H1 (cell line): ENCODE measurements at regions not wholly inside any gene's neighbourhood (a gene's known extent, or its start where the extent isn't known, plus 50 kb on each side); places are given as distances from the start of the nearest gene placed in this dataset.

Experiments
- CTCF ChIA-PET: fragments of 300-600 bp; sonication (Branson Sonifier 250); formaldehyde crosslinking; loops from one replicate; lab custom pipeline; 2021; ENCODE audit not compliant: partially characterized antibody; lab: Charles Lee
- POLR2A ChIA-PET: fragments of 300-600 bp; sonication (Branson Sonifier 250); formaldehyde crosslinking; loops from one replicate; lab custom pipeline; 2021; ENCODE audit warnings: inconsistent platforms; ENCODE audit not compliant: partially characterized antibody; lab: Charles Lee
- DNase-seq, 2 experiments: peaks; one replicate each; pipeline versions ENCODE4 v3.0.0 to v3.0.0-alpha.2; 2010 to 2022; ENCODE audit warnings: low spot score in 2 of 2, low read depth in 1 of 2, mixed read lengths in 1 of 2
- FAIRE-seq: peaks from 2 replicates; lab custom pipeline; 2011; peaks lifted over from hg19 to GRCh38; lab: Jason Lieb, UNC
- H2AFZ ChIP-seq: 2 replicates; pipeline ENCODE4 v1.8.1; 2012; ENCODE audit warnings: low read length, inconsistent platforms
- H2AK5ac ChIP-seq: 2 replicates; pipeline ENCODE4 v1.6.1; 2013; ENCODE audit warnings: low read depth, low read length
- H2BK120ac ChIP-seq: replicated peaks from 2 replicates; pipeline ENCODE3; 2013; ENCODE audit warnings: low read depth, low read length, inconsistent platforms
- H2BK12ac ChIP-seq: 2 replicates; pipeline ENCODE4 v1.6.1; 2013; ENCODE audit warnings: low read depth, low read length
- H2BK15ac ChIP-seq: 2 replicates; pipeline ENCODE4 v1.6.1; 2013; ENCODE audit warnings: low read length
- H2BK20ac ChIP-seq: 2 replicates; pipeline ENCODE4 v1.6.1; 2013; ENCODE audit warnings: low read length
- H2BK5ac ChIP-seq: 2 replicates; pipeline ENCODE4 v1.6.1; 2013; ENCODE audit warnings: low read depth, low read length
- H3K14ac ChIP-seq: 2 replicates; pipeline ENCODE4 v1.6.1; 2013; ENCODE audit warnings: inconsistent platforms; ENCODE audit not compliant: insufficient read length
- H3K18ac ChIP-seq: 2 replicates; pipeline ENCODE4 v1.6.1; 2013; ENCODE audit warnings: low read length; ENCODE audit errors: extremely low read depth
- H3K23ac ChIP-seq: 2 replicates; pipeline ENCODE4 v1.6.1; 2013; ENCODE audit warnings: inconsistent platforms; ENCODE audit not compliant: insufficient read length
- H3K23me2 ChIP-seq: 2 replicates; pipeline ENCODE4 v1.6.1; 2013; ENCODE audit warnings: low read depth, low read length
- H3K27ac ChIP-seq: 2 replicates; pipeline ENCODE4 v1.6.1; 2011; ENCODE audit warnings: low read depth, low read length, inconsistent platforms
- H3K27me3 ChIP-seq, 4 experiments: replicated peaks in 1 of 4; 1 replicate in 1 of 4; 2 replicates in 3 of 4; pipeline versions ENCODE4 v1.6.1 to v1.8.1; 2011 to 2013; ENCODE audit warnings: low read length in 3 of 4, mild to moderate bottlenecking in 3 of 4, inconsistent platforms in 2 of 4, mixed read lengths in 2 of 4, moderate library complexity in 1 of 4; ENCODE audit not compliant: control insufficient read depth in 3 of 4, insufficient read depth in 3 of 4; ENCODE audit errors: extremely low read depth in 1 of 4
- H3K36me3 ChIP-seq, 4 experiments: 2 replicates each; pipeline versions ENCODE4 v1.6.1 to v1.8.1; 2011 to 2013; ENCODE audit warnings: mild to moderate bottlenecking in 4 of 4, low read length in 3 of 4, moderate library complexity in 2 of 4, control low read depth in 1 of 4, inconsistent platforms in 1 of 4; ENCODE audit not compliant: insufficient read depth in 4 of 4, control insufficient read depth in 2 of 4
- H3K4ac ChIP-seq: replicated peaks from 2 replicates; pipeline ENCODE3; 2013; ENCODE audit warnings: low read length, low read depth, mixed read lengths, inconsistent platforms; ENCODE audit not compliant: insufficient read length
- H3K4me1 ChIP-seq, 4 experiments: replicated peaks in 1 of 4; 1 replicate in 1 of 4; 2 replicates in 3 of 4; pipeline versions ENCODE4 v1.6.1 to v1.8.1; 2011 to 2013; ENCODE audit warnings: low read length in 3 of 4, inconsistent platforms in 2 of 4, mixed read lengths in 1 of 4; ENCODE audit not compliant: insufficient read depth in 4 of 4, control insufficient read depth in 3 of 4
- H3K4me2 ChIP-seq, 2 experiments: 2 replicates each; pipeline versions ENCODE4 v1.6.1 to v1.8.1; 2011 to 2013; ENCODE audit warnings: low read depth in 2 of 2, low read length in 2 of 2, control low read depth in 1 of 2, inconsistent platforms in 1 of 2, mild to moderate bottlenecking in 1 of 2; ENCODE audit not compliant: insufficient read depth in 1 of 2
- H3K4me3 ChIP-seq, 4 experiments: fragments of 200-600, 300-600 bp in 1 of 4; sonication (generic), shearing (Covaris generic), sonication (Bioruptor Twin) in 1 of 4; 2 replicates each; pipeline versions ENCODE4 v1.5.1 to v1.8.1; 2011 to 2016; ENCODE audit warnings: low read length in 4 of 4, low read depth in 3 of 4, control low read depth in 2 of 4, inconsistent platforms in 2 of 4, mild to moderate bottlenecking in 2 of 4, mixed read lengths in 1 of 4, moderate library complexity in 1 of 4; ENCODE audit not compliant: insufficient read depth in 2 of 4; ENCODE audit errors: extremely low read depth in 1 of 4
- H3K56ac ChIP-seq: replicated peaks from 2 replicates; pipeline ENCODE3; 2013; ENCODE audit warnings: low read depth, mild to moderate bottlenecking, mixed read lengths, low read length, inconsistent platforms; ENCODE audit not compliant: insufficient read length
- H3K79me1 ChIP-seq: 2 replicates; pipeline ENCODE4 v1.6.1; 2013; ENCODE audit warnings: low read depth, low read length, control low read depth
- H3K79me2 ChIP-seq, 2 experiments: 2 replicates each; pipeline versions ENCODE4 v1.6.1 to v1.8.1; 2012 to 2013; ENCODE audit warnings: low read length in 2 of 2, mild to moderate bottlenecking in 2 of 2, inconsistent platforms in 1 of 2; ENCODE audit not compliant: insufficient read depth in 2 of 2, control insufficient read depth in 1 of 2
- H3K9ac ChIP-seq, 4 experiments: replicated peaks in 1 of 4; 1 replicate in 1 of 4; 2 replicates in 3 of 4; pipeline versions ENCODE4 v1.6.1 to v1.8.1; 2011 to 2013; ENCODE audit warnings: low read depth in 3 of 4, low read length in 3 of 4, control low read depth in 2 of 4, mild to moderate bottlenecking in 2 of 4, moderate library complexity in 2 of 4, inconsistent platforms in 1 of 4; ENCODE audit errors: extremely low read depth in 1 of 4
- H3K9me3 ChIP-seq, 2 experiments: 2 replicates each; pipeline versions ENCODE4 v1.6.1 to v1.8.1; 2012 to 2013; ENCODE audit warnings: mild to moderate bottlenecking in 2 of 2, moderate library complexity in 2 of 2, control low read depth in 1 of 2, inconsistent platforms in 1 of 2, low read depth in 1 of 2, low read length in 1 of 2, mixed read lengths in 1 of 2; ENCODE audit not compliant: insufficient read depth in 2 of 2
- H4K20me1 ChIP-seq, 2 experiments: replicated peaks in 1 of 2; 2 replicates each; pipeline versions ENCODE3 to v1.8.1; 2011 to 2013; ENCODE audit warnings: inconsistent platforms in 2 of 2, low read length in 2 of 2, mild to moderate bottlenecking in 1 of 2; ENCODE audit not compliant: insufficient read depth in 2 of 2, control insufficient read depth in 1 of 2
- H4K5ac ChIP-seq: 2 replicates; pipeline ENCODE4 v1.6.1; 2013; ENCODE audit warnings: low read length, low read depth, mixed read lengths, inconsistent platforms; ENCODE audit not compliant: insufficient read length
- H4K8ac ChIP-seq: 2 replicates; pipeline ENCODE4 v1.8.0; 2013; ENCODE audit warnings: mild to moderate bottlenecking, moderate library complexity, low read length, inconsistent platforms; ENCODE audit not compliant: insufficient read depth; ENCODE audit errors: extremely low read depth
- H4K91ac ChIP-seq: replicated peaks from 2 replicates; pipeline ENCODE3; 2013; ENCODE audit warnings: low read length, mixed read lengths, inconsistent platforms; ENCODE audit not compliant: insufficient read length
- KDM1A ChIP-seq: fragments of 200-600, 300-600 bp; sonication (generic); IDR thresholded peaks from 2 replicates; pipeline ENCODE4 v1.7.1; 2016; ENCODE audit warnings: mild to moderate bottlenecking, low read length, borderline replicate concordance
- NANOG ChIP-seq: IDR thresholded peaks from 2 replicates; pipeline ENCODE4 v1.6.1; 2011; ENCODE audit warnings: low read length, low read depth, mild to moderate bottlenecking, inconsistent platforms; ENCODE audit not compliant: insufficient read depth, poor library complexity, severe bottlenecking
- POU5F1 ChIP-seq: IDR thresholded peaks from 2 replicates; pipeline ENCODE4 v1.6.1; 2011; ENCODE audit warnings: low read depth, mild to moderate bottlenecking, low read length, moderate library complexity
- SUZ12 ChIP-seq: fragments of 200-600 bp; sonication (generic); IDR thresholded peaks from 2 replicates; pipeline ENCODE4 v1.6.1; 2012; ENCODE audit warnings: mild to moderate bottlenecking, inconsistent platforms, low read length, moderate library complexity, mixed read lengths
- TCF12 ChIP-seq: IDR thresholded peaks from 2 replicates; pipeline ENCODE4 v1.6.1; 2011; ENCODE audit warnings: low read depth, mild to moderate bottlenecking, low read length
- WGBS, 2 experiments: shearing (Covaris generic) in 1 of 2; methylation state at CpG; one replicate each; pipeline versions ENCODE4 v1.1.6 to v1.1.7; 2013 to 2015; ENCODE audit warnings: low lambda C conversion rate in 2 of 2, mixed read lengths in 2 of 2, inconsistent platforms in 1 of 2, low coverage in 1 of 2, missing lambda C conversion rate in 1 of 2; ENCODE audit not compliant: insufficient replicate concordance in 2 of 2, insufficient coverage in 1 of 2, insufficient read length in 1 of 2; ENCODE audit errors: extremely low coverage in 1 of 2, missing lambda C conversion rate in 1 of 2; 5-methylcytosine and 5-hydroxymethylcytosine counted together

DNA sequence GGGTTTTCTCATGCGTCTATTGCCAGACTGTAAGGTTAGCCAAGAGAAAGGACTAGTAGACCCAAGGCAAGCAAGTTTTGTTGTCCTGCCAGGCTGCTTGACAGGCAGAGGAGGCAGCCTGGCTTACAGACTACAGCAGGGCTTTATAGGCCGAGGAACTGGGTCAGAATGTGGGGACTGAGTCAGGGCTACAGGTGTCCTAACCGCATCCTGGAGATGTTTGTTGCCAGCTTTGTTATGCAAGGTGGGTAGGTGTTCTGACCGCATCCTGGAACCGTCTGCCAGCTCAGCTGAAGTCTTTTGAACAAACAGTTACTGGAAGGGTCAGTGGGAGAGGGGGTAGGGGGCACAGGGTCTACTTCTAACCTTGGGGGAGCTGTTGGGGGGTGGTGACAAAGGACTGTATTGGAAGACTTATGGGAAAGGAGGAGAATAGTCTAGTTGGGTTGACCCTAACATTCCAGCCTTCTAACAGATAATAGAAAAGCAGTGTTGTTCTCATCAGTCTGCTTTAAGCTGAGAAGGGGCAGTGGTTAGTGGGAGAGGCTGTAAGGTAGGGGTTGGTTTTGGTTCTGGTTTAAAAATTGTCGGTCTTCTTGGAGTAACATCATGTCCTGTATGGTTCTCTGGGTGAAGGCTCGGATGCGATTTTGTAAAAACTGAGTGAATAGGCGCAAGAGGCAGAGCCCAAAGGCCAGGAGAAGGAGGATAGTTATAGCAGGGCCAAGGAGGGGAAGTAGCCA, 913.8 kb upstream of the SLITRK5 start:
- no peak overlapping the region for H2BK20ac ChIP-seq
- CTCF ChIA-PET = interaction anchor here (2.5 kb wide), 1 partner anchor 15 kb away, joined by 8 read pairs; no protein-coding TSS in a partner anchor

More for the DNA sequence above, 913.8 kb upstream of the SLITRK5 start:
- no peaks in the 10 kb centered on the region for H3K27me3 ChIP-seq
- H3K27ac ChIP-seq = no peak overlapping the region
- H3K23ac ChIP-seq = no peak overlapping the region
- no peaks in the 10 kb centered on the region for H3K79me1 ChIP-seq
- FAIRE-seq (no peak), DNase-seq (peak; percentile 31 to 45)
- H3K4me2 ChIP-seq = no peak overlapping the region
- H3K4me3 ChIP-seq = no peak overlapping the region
- no peaks in the 10 kb centered on the region for H3K36me3 ChIP-seq
- H4K91ac ChIP-seq = no peak overlapping the region
- no peak overlapping the region for H3K4ac ChIP-seq
- no peaks in the 10 kb centered on the region for H3K9me3 ChIP-seq
- H3K9ac ChIP-seq = no peak overlapping the region
- no peak overlapping the region for H3K56ac ChIP-seq
- H3K14ac ChIP-seq = no peak overlapping the region
- no peak overlapping the region for H2BK120ac ChIP-seq
- 78% methylated on average over 9 of the region's 9 CpGs; no CpG with 5 or more reads in 1 of the 2 experiments for WGBS, 2 experiments
- H4K8ac ChIP-seq = no peak overlapping the region
- H4K20me1 ChIP-seq = no peaks in the 10 kb centered on the region
- no peaks in the 10 kb centered on the region for H3K23me2 ChIP-seq
- no peak overlapping the region for H2BK12ac ChIP-seq
- H4K5ac ChIP-seq = no peak overlapping the region
- no peak overlapping the region for H2AK5ac ChIP-seq
- no peak overlapping the region for H2BK5ac ChIP-seq
- POLR2A ChIA-PET = no interaction called here
- no peaks in the 10 kb centered on the region for H3K79me2 ChIP-seq
- no peak overlapping the region for H2AFZ ChIP-seq
- H3K4me1 ChIP-seq = no peaks in the 10 kb centered on the region
- H3K18ac ChIP-seq = no peak overlapping the region
- H2BK15ac ChIP-seq = no peak overlapping the region
- TF ChIP-seq NANOG = no peak
- no peak for TF ChIP-seq KDM1A
- TF ChIP-seq SUZ12 = no peak
- TF ChIP-seq POU5F1 = peak; percentile 72; the same call in 1 of the 2 replicates
- 0 out of 2 replicates have a peak, but pooled peaks have one; percentile 47 for TF ChIP-seq TCF12
